ENCODE measurements at regions not wholly inside any gene's neighbourhood (a gene's known extent, or its start where the extent isn't known, plus 50 kb on each side); places are given as distances from the start of the nearest gene placed in this dataset.

- Histone ChIP-seq H3K4me1 (ENCODE audit: control insufficient read depth, insufficient read depth, low read length) (no peaks in the 10 kb centered on the region), H3K9ac (ENCODE audit: control insufficient read depth, insufficient read depth, low read length) (no peak overlapping the region), H3K36me3 (ENCODE audit: control insufficient read depth in 2 of 2, insufficient read depth in 2 of 2, low read length in 1 of 2) (no peaks in the 10 kb centered on the region), H3K4me2 (ENCODE audit: control insufficient read depth, insufficient read depth) (no peak overlapping the region), H3K4me3 (no peak overlapping the region), H3K9me3 (replicated peaks; ENCODE audit: control insufficient read depth, insufficient read depth, low read length) (no peaks in the 10 kb centered on the region), H4K20me1 (ENCODE audit: control insufficient read depth, insufficient read depth) (no peaks in the 10 kb centered on the region), H3K27ac (ENCODE audit: control insufficient read depth, insufficient read depth) (no peak overlapping the region), H3K79me2 (ENCODE audit: control insufficient read depth, insufficient read depth, low read length) (no peaks in the 10 kb centered on the region), H3K27me3 (replicated peaks in 1 of 2; ENCODE audit: control insufficient read depth in 2 of 2, insufficient read depth in 2 of 2, low read length in 1 of 2) (no peaks in the 10 kb centered on the region), H2AFZ (ENCODE audit: control insufficient read depth, low read depth, low read length) (no peak overlapping the region)
- no TSS peak for BruUV-seq (replicated peaks)
- FAIRE-seq (no peak), DNase-seq (ENCODE audit: low read depth, low spot score) (no peak), ATAC-seq (no peak)
- ChIA-PET SMC1A (ENCODE audit: uncharacterized antibody, unreplicated experiment) (no interaction called here), RAD21 (ENCODE audit: unreplicated experiment) (no interaction called here), POLR2A (no interaction called here), CTCF (interaction anchor here (0.7 kb wide), 1 partner anchor 365 kb away, joined by 3 read pairs; no protein-coding TSS in a partner anchor)
- intact Hi-C loops (cut with micrococcal nuclease; ENCODE audit: unreplicated experiment): no loop called here
- no peak for TF ChIP-seq IRF4 (IDR thresholded peaks at IDR 0.05; ENCODE audit: low read depth, low read length)
- no peak for TF ChIP-seq SUPT20H (IDR thresholded peaks at IDR 0.05; ENCODE audit: borderline replicate concordance, control insufficient read depth, low read depth, low read length)
- TF ChIP-seq, protein P1, sequence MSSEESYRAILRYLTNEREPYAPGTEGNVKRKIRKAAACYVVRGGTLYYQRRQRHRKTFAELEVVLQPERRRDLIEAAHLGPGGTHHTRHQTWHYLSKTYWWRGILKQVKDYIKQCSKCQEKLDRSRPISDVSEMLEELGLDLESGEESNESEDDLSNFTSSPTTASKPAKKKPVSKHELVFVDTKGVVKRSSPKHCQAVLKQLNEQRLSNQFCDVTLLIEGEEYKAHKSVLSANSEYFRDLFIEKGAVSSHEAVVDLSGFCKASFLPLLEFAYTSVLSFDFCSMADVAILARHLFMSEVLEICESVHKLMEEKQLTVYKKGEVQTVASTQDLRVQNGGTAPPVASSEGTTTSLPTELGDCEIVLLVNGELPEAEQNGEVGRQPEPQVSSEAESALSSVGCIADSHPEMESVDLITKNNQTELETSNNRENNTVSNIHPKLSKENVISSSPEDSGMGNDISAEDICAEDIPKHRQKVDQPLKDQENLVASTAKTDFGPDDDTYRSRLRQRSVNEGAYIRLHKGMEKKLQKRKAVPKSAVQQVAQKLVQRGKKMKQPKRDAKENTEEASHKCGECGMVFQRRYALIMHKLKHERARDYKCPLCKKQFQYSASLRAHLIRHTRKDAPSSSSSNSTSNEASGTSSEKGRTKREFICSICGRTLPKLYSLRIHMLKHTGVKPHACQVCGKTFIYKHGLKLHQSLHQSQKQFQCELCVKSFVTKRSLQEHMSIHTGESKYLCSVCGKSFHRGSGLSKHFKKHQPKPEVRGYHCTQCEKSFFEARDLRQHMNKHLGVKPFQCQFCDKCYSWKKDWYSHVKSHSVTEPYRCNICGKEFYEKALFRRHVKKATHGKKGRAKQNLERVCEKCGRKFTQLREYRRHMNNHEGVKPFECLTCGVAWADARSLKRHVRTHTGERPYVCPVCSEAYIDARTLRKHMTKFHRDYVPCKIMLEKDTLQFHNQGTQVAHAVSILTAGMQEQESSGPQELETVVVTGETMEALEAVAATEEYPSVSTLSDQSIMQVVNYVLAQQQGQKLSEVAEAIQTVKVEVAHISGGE (CRISPR knock-in tag; IDR thresholded peaks at IDR 0.05): no peak
- no peak for TF ChIP-seq BRCA1 (IDR thresholded peaks at IDR 0.05; ENCODE audit: low read depth, low read length)
- no peak for TF ChIP-seq CBFB (IDR thresholded peaks at IDR 0.05; ENCODE audit: low read depth)
- TF ChIP-seq FOXK2 (IDR thresholded peaks at IDR 0.05): no peak
- TF ChIP-seq EED (IDR thresholded peaks at IDR 0.05; ENCODE audit: low read depth): no peak
- TF ChIP-seq TCF3 (IDR thresholded peaks at IDR 0.05; ENCODE audit: borderline replicate concordance, insufficient read depth, low read depth, low read length): no peak
- TF ChIP-seq NFIC (IDR thresholded peaks at IDR 0.05; ENCODE audit: low read depth, low read length): no peak
- no peak for TF ChIP-seq ASH2L (IDR thresholded peaks at IDR 0.05; ENCODE audit: borderline replicate concordance, low read depth)
- no peak for TF ChIP-seq E4F1 (IDR thresholded peaks at IDR 0.05; ENCODE audit: borderline replicate concordance, partially characterized antibody)
- TF ChIP-seq ZZZ3 (IDR thresholded peaks at IDR 0.05; ENCODE audit: control insufficient read depth, insufficient read length, low read depth): no peak
- in situ Hi-C loops (cut with MboI): no loop called here
- WGBS (ENCODE audit: insufficient coverage, insufficient replicate concordance, low lambda C conversion rate, missing lambda C conversion rate): 36% methylated on average over 3 of the region's 3 CpGs
These were observed 1168.4 kb downstream of the AACS start for GRCh38 chr12:126233625-126234024.
